PC-9 (cell line): ENCODE measurements at regions not wholly inside any gene's neighbourhood (a gene's known extent, or its start where the extent isn't known, plus 50 kb on each side); places are given as distances from the start of the nearest gene placed in this dataset.
"Not testable (repeated sequence)": the region's sequence is repeated elsewhere in the genome, so short reads cannot be mapped to it uniquely, and the experiment has no call there.

Source experiments
- BruUV-seq: library from RNA; stranded (reverse); fragments of 400-500 nt; replicated peaks from 2 replicates; lab custom pipeline; 2021; lab: Mats Ljungman, UMichigan
- CTCF ChIA-PET: fragments of 300-600 bp; sonication (Branson Sonifier 250); formaldehyde crosslinking; loops from one replicate; lab custom pipeline; 2022; ENCODE audit warnings: antibody characterized with exemption; lab: Charles Lee
- POLR2A ChIA-PET: fragments of 300-600 bp; sonication (Branson Sonifier 250); formaldehyde crosslinking; loops from one replicate; lab custom pipeline; 2022; ENCODE audit warnings: antibody characterized with exemption; ENCODE audit not compliant: unreplicated experiment; lab: Charles Lee
- DNase-seq, 2 experiments: peaks; one replicate each; pipeline versions ENCODE4 v3.0.0 to v3.0.0-alpha.2; 2015 to 2022; ENCODE audit warnings: mixed read lengths in 1 of 2
- H2AFZ ChIP-seq: fragments of 200-600 bp; sonication (generic); 2 replicates; pipeline ENCODE4 v1.8.1; 2017; ENCODE audit warnings: antibody characterized with exemption
- H3F3A ChIP-seq: fragments of 200-600 bp; sonication (generic); 2 replicates; pipeline ENCODE4 v1.8.1; 2017; ENCODE audit warnings: antibody characterized with exemption, mild to moderate bottlenecking, low read depth; ENCODE audit not compliant: insufficient read depth
- H3K27ac ChIP-seq: fragments of 200-600 bp; sonication (generic); 2 replicates; pipeline ENCODE4 v1.6.1; 2016; ENCODE audit warnings: mixed run types
- H3K27me3 ChIP-seq: fragments of 200-600 bp; sonication (generic); 2 replicates; pipeline ENCODE4 v1.6.1; 2016; ENCODE audit warnings: low read depth, mixed run types; ENCODE audit not compliant: insufficient read depth
- H3K36me3 ChIP-seq: fragments of 200-600 bp; sonication (generic); 2 replicates; pipeline ENCODE4 v1.6.1; 2016; ENCODE audit warnings: low read depth, mixed run types
- H3K4me1 ChIP-seq: fragments of 200-600 bp; sonication (generic); replicated peaks from 2 replicates; pipeline ENCODE4 v1.6.1; 2016; ENCODE audit warnings: mixed run types; ENCODE audit not compliant: insufficient read depth
- H3K4me2 ChIP-seq: fragments of 200-600 bp; sonication (generic); 2 replicates; pipeline ENCODE4 v1.6.1; 2017; ENCODE audit warnings: mixed run types
- H3K4me3 ChIP-seq: fragments of 200-600 bp; sonication (generic); 2 replicates; pipeline ENCODE4 v1.6.1; 2016; ENCODE audit warnings: mixed run types
- H3K79me2 ChIP-seq: fragments of 200-600 bp; sonication (generic); 2 replicates; pipeline ENCODE4 v1.6.1; 2017; ENCODE audit warnings: low read depth, mixed run types
- H3K9me2 ChIP-seq: fragments of 200-600 bp; sonication (generic); 2 replicates; pipeline ENCODE4 v1.8.1; 2017; ENCODE audit warnings: mild to moderate bottlenecking; ENCODE audit not compliant: insufficient read depth
- H3K9me3 ChIP-seq: fragments of 200-600 bp; sonication (generic); 2 replicates; pipeline ENCODE4 v1.8.1; 2016; ENCODE audit warnings: low read depth; ENCODE audit not compliant: insufficient read depth
- H4K20me1 ChIP-seq: fragments of 200-600 bp; sonication (generic); 2 replicates; pipeline ENCODE4 v1.8.1; 2017; ENCODE audit not compliant: insufficient read depth
- CTCF ChIP-seq: fragments of 200-600 bp; sonication (generic); conservative IDR thresholded peaks from 2 replicates; pipeline ENCODE4 v1.6.1; 2017; ENCODE audit warnings: mixed run types, antibody characterized with exemption, mild to moderate bottlenecking, moderate library complexity
- EZH2 ChIP-seq: fragments of 200-600 bp; sonication (generic); IDR thresholded peaks from 2 replicates; pipeline ENCODE4 v1.8.0; 2017; ENCODE audit warnings: antibody characterized with exemption, low read depth
- intact Hi-C: fragments of 100-400 bp; cut with micrococcal nuclease; formaldehyde crosslinking; loops from one replicate; pipeline ENCODE4 v1.10.0; 2022; ENCODE audit not compliant: unreplicated experiment

DNA sequence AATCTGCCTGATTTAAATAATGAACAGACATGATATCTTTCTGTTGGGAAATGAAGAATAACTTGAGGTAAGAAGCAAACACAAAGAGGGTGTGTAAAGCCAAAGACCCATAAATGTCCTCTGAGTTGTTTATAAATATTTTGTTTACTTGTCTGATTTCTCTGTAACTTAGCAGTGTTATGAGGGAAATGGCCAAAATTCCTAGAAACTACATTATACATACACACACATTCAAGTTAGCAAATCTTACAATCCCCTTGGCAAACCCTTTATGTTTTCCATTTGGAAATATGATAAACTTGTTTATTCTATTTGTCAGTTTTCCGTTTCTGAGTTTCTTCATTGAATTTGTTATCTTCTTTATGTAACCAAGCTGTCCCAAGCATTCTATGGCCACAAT, 81.4 kb upstream of the TCF21 start:
- TF ChIP-seq EZH2 (no peak), CTCF (no peak)
- Histone ChIP-seq H3F3A (no peaks in the 10 kb centered on the region), H3K27me3 (no peaks in the 10 kb centered on the region), H3K4me3 (no peak overlapping the region), H3K27ac (no peak overlapping the region), H3K36me3 (no peaks in the 10 kb centered on the region), H3K4me1 (no peaks in the 10 kb centered on the region), H3K9me3 (peaks cover 11% of the 10 kb centered on the region; the same call in 1 of the 2 replicates), H3K9me2 (no peaks in the 10 kb centered on the region), H3K4me2 (no peak overlapping the region), H3K79me2 (no peaks in the 10 kb centered on the region), H4K20me1 (no peaks in the 10 kb centered on the region), H2AFZ (0 out of 2 replicates have a peak overlapping the region, but pooled peaks have one; percentile 13)
- POLR2A ChIA-PET = interaction anchor here (0.7 kb wide), 1 partner anchor 1838 kb away, joined by 5 read pairs; no protein-coding TSS in a partner anchor
- CTCF ChIA-PET = no interaction called here
- no peak for DNase-seq
- intact Hi-C loops = no loop called here
- BruUV-seq = no TSS peak

GRCh38 chr6:133809406-133809805, 79.5 kb upstream of the TCF21 start:
- H3K36me3 ChIP-seq = no peaks in the 10 kb centered on the region
- H3K27ac ChIP-seq = no peak overlapping the region
- no peak for DNase-seq
- no TSS peak for BruUV-seq
- no peak overlapping the region for H3K4me3 ChIP-seq
- H3K27me3 ChIP-seq = no peaks in the 10 kb centered on the region
- no peaks in the 10 kb centered on the region for H3F3A ChIP-seq
- POLR2A ChIA-PET = no interaction called here
- no peaks in the 10 kb centered on the region for H3K9me2 ChIP-seq
- TF ChIP-seq EZH2 = no peak
- no peak for TF ChIP-seq CTCF
- CTCF ChIA-PET = no interaction called here
- H3K4me1 ChIP-seq = no peaks in the 10 kb centered on the region
- no peaks in the 10 kb centered on the region for H3K79me2 ChIP-seq
- intact Hi-C loops = no loop called here
- H3K9me3 ChIP-seq = peaks cover 18% of the 10 kb centered on the region
- no peak overlapping the region for H3K4me2 ChIP-seq
- no peaks in the 10 kb centered on the region for H4K20me1 ChIP-seq
- H2AFZ ChIP-seq = no peak overlapping the region

DNA sequence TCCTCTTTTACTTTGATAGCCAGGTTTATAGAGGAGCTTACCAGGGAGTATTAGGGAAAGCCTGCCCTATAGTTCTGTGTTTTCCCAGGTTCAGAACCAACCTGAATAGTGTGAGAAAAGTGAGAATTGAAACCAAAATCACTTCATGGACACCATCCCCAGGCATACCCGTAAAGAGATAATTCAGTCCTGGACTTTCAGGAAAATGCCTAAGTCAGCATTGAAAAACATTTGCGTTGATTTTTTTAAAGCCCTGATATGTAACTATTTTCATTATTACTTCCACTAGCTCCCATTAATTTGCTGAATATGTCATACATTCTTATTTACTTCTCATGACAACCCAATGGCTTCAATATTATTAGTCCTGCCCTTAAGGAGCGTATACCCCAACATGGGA, 77.4 kb upstream of the TCF21 start:
- ChIA-PET CTCF (no interaction called here), POLR2A (no interaction called here)
- H3K27me3 ChIP-seq = no peaks in the 10 kb centered on the region
- no peaks in the 10 kb centered on the region for H4K20me1 ChIP-seq
- BruUV-seq = no TSS peak
- no peak for DNase-seq
- no peak overlapping the region for H3K27ac ChIP-seq
- no peaks in the 10 kb centered on the region; the same call in 1 of the 2 replicates for H3F3A ChIP-seq
- H3K9me3 ChIP-seq = peaks cover 34% of the 10 kb centered on the region
- H3K9me2 ChIP-seq = peaks cover 6% of the 10 kb centered on the region; the same call in 1 of the 2 replicates
- no peak overlapping the region for H3K4me2 ChIP-seq
- H3K4me1 ChIP-seq = no peaks in the 10 kb centered on the region
- no peaks in the 10 kb centered on the region for H3K36me3 ChIP-seq
- no peaks in the 10 kb centered on the region for H3K79me2 ChIP-seq
- intact Hi-C loops = no loop called here
- TF ChIP-seq EZH2 (no peak), CTCF (no peak)
- no peak overlapping the region for H3K4me3 ChIP-seq
- H2AFZ ChIP-seq = no peak overlapping the region

DNA sequence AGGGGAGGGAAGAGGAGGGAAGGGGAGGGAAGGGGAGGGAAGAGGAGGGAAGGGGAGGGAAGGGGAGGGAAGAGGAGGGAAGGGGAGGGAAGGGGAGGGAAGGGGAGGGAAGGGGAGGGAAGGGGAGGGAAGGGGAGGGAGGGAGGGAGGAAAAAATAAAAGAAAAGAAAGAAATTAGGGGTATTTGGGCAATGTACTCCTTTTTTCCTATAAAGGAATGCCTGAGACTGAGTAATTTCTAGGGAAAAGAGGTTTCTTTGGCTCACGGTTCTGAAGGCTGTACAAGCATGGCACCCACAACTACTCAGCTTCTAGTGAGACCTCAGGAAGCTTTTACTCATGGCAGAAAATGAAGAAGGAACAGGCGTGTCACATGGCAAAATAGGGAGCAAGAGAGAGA, 76.5 kb upstream of the TCF21 start:
- intact Hi-C loops, POLR2A ChIA-PET, H3K27me3 ChIP-seq, H3K79me2 ChIP-seq, H2AFZ ChIP-seq, H3K9me2 ChIP-seq, BruUV-seq, H3F3A ChIP-seq, H3K4me2 ChIP-seq, H3K4me3 ChIP-seq, H4K20me1 ChIP-seq, H3K27ac ChIP-seq, H3K4me1 ChIP-seq, CTCF ChIA-PET, H3K36me3 ChIP-seq, DNase-seq: not testable (repeated sequence)
- H3K9me3 ChIP-seq = peaks cover 34% of the 10 kb centered on the region
